Mucosa of rectum (tissue), 2 donors: ENCODE measurements at regions not wholly inside any gene's neighbourhood (a gene's known extent, or its start where the extent isn't known, plus 50 kb on each side); places are given as distances from the start of the nearest gene placed in this dataset.

Experiments used
- H3K27ac ChIP-seq, 2 donors: one replicate each; pipeline ENCODE4 v1.7.0; 2013; ENCODE audit warnings: inconsistent platforms in 2 of 2, low read depth in 2 of 2, low read length in 2 of 2
- H3K27me3 ChIP-seq, 2 donors: one replicate each; pipeline ENCODE4 v1.7.0; 2013; ENCODE audit warnings: low read length in 2 of 2; ENCODE audit not compliant: control insufficient read depth in 2 of 2, insufficient read depth in 2 of 2
- H3K36me3 ChIP-seq, 2 donors: one replicate each; pipeline ENCODE4 v1.7.0; 2013; ENCODE audit warnings: low read length in 2 of 2; ENCODE audit not compliant: control insufficient read depth in 2 of 2, insufficient read depth in 2 of 2
- H3K4me1 ChIP-seq, 2 donors: one replicate each; pipeline ENCODE4 v1.7.0; 2013; ENCODE audit warnings: low read length in 2 of 2, mild to moderate bottlenecking in 1 of 2; ENCODE audit not compliant: control insufficient read depth in 2 of 2, insufficient read depth in 2 of 2
- H3K4me3 ChIP-seq, 2 donors: one replicate each; pipeline ENCODE4 v1.7.0; 2013; ENCODE audit warnings: low read length in 2 of 2
- H3K9ac ChIP-seq, 2 donors: one replicate each; pipeline ENCODE4 v1.7.0; 2013; ENCODE audit warnings: low read length in 2 of 2, low read depth in 1 of 2, mild to moderate bottlenecking in 1 of 2
- H3K9me3 ChIP-seq, 2 donors: one replicate each; pipeline ENCODE4 v1.7.0; 2013; ENCODE audit warnings: low read length in 2 of 2; ENCODE audit not compliant: control insufficient read depth in 2 of 2
- donor health status: healthy.
- donor health status: Normal muscosa, but diverticular disease.

DNA sequence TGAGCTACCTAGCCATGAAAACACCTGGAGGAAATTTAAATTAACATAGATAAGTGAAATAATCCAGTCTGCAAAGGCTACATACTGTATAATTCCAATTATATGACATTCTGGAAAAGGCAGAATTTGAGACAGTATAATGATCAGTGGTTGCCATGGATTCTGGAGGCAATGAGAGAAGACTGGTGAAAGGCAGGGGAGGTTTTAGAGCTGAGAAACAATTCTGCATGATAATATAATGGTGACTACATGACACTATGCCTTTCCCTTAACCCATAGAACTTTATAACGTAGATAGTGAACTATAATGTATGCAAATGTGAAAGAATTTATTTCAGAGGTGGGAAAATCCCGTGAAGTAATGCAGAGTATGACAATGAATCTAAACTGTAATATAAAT, 749.3 kb downstream of the TRIB2 start:
- H3K27me3 ChIP-seq = no peaks in the 10 kb centered on the region
- no peak overlapping the region for H3K27ac ChIP-seq
- no peaks in the 10 kb centered on the region for H3K36me3 ChIP-seq
- no peaks in the 10 kb centered on the region for H3K9me3 ChIP-seq
- no peaks in the 10 kb centered on the region for H3K4me1 ChIP-seq
- no peak overlapping the region for H3K4me3 ChIP-seq
- H3K9ac ChIP-seq = no peak overlapping the region

DNA sequence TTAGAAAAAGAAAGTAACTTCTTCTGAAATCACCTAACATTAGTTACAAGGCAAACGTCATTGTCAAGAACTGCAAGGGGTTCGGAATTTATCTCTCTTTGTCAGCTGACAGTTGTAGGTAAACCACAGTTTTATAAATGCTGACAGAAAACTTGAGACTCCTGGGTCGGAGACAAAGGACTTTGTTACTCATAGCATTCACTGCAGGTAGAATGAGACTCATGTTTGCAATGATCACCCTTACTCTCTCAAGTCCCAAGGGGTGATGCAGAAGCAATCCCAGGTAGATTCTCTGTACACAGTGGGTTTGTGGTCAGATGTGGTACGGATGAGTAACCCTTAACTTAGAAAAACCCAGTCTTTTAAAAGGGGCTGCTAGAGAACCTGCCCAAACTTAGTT, 757.8 kb downstream of the TRIB2 start:
- H3K27ac ChIP-seq = no peak overlapping the region
- H3K36me3 ChIP-seq = no peaks in the 10 kb centered on the region
- H3K27me3 ChIP-seq = no peaks in the 10 kb centered on the region
- H3K9ac ChIP-seq = no peak overlapping the region
- H3K4me1 ChIP-seq = no peaks in the 10 kb centered on the region
- H3K9me3 ChIP-seq = peaks cover 0 to 4% of the 10 kb centered on the region in 2 donors
- H3K4me3 ChIP-seq = no peak overlapping the region

DNA sequence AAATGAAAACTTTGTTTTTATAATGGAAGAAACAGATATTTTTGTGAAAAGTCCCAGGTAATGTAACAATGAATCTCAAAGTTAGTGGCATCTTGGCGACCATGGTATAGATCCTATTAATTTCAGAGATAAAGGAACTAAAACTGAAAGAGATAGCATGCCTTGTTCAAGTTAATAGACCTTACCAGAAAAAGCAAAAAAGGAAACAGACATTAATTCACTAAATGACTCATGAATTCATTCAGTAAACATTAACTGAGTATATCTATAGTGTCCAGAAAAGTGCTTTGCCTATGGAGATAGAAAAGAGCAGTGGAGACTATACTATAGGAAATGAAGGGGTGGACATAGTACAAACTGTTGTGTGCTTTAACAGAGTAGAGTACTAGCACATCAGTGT, 763.3 kb downstream of the TRIB2 start:
- H3K36me3 ChIP-seq = no peaks in the 10 kb centered on the region
- no peak overlapping the region for H3K27ac ChIP-seq
- peaks cover 0 to 4% of the 10 kb centered on the region in 2 donors for H3K9me3 ChIP-seq
- H3K27me3 ChIP-seq = no peaks in the 10 kb centered on the region
- H3K4me1 ChIP-seq = no peaks in the 10 kb centered on the region
- no peak overlapping the region for H3K4me3 ChIP-seq
- no peak overlapping the region for H3K9ac ChIP-seq

DNA sequence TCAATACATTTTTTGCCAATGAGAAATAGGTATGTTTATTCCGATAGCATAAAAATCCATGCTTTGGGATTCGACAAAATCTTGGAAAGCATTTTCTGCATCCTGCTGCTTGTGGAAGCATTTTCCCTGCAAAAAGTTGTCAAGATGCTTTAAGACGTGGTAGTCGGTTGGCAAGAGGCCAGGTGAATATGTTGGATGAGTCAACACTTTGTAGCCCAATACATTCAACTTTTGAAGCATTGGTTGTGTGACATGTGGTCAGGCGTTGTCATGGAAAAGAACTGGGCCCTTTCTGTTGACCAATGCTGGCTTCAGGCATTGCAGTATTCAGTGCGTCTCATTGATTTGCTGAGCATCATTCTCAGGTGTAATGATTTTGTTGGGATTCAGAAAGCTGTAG, 764.5 kb downstream of the TRIB2 start:
- H3K4me1 ChIP-seq = no peaks in the 10 kb centered on the region
- H3K27ac ChIP-seq = no peak overlapping the region
- peaks cover 0 to 4% of the 10 kb centered on the region in 2 donors for H3K9me3 ChIP-seq
- no peaks in the 10 kb centered on the region for H3K36me3 ChIP-seq
- no peaks in the 10 kb centered on the region for H3K27me3 ChIP-seq
- no peak overlapping the region for H3K9ac ChIP-seq
- H3K4me3 ChIP-seq = no peak overlapping the region

DNA sequence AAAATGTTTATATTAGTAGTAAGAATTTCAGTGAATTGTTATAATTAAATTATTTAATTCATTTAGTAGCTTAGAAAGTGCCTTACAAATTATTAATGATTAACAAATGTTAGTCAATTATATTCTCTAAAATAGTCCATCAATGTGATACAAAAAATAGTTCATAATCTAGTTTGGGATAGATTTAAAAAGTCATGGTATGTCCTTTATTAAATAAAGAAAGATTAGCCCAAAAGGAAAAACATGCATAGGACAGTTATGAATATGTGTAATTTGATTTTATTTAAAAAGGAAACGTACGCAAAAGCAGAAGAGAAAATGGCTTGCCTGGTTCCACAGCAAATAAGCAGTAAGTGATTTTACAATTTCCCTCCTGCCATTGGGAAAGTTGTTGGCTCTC, 768.5 kb downstream of the TRIB2 start:
- Histone ChIP-seq H3K9ac (no peak overlapping the region), H3K36me3 (no peaks in the 10 kb centered on the region), H3K27me3 (no peaks in the 10 kb centered on the region), H3K9me3 (peaks cover 0 to 4% of the 10 kb centered on the region in 2 donors), H3K4me3 (no peak overlapping the region), H3K4me1 (no peaks in the 10 kb centered on the region), H3K27ac (no peak overlapping the region)

DNA sequence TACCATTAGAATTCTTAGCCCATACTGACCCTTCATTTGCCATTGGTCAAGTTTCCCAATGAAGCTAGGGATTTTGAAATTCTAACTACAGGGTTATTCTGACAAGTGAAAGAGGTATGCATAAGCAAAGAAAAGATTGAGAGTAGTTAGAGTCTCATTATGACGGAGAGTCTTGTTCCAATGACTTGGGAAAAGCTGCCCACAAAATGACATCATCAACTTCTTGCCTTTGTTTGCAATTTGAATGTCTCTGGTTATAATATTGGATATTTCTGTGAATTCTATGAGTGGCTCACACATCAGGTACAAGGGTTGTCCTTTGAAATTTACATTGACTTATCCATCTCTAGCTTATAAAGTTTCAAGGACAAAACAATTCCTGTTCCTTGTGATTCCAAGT, 772.2 kb downstream of the TRIB2 start:
- Histone ChIP-seq H3K27me3 (no peaks in the 10 kb centered on the region), H3K36me3 (no peaks in the 10 kb centered on the region), H3K4me1 (no peaks in the 10 kb centered on the region)

DNA sequence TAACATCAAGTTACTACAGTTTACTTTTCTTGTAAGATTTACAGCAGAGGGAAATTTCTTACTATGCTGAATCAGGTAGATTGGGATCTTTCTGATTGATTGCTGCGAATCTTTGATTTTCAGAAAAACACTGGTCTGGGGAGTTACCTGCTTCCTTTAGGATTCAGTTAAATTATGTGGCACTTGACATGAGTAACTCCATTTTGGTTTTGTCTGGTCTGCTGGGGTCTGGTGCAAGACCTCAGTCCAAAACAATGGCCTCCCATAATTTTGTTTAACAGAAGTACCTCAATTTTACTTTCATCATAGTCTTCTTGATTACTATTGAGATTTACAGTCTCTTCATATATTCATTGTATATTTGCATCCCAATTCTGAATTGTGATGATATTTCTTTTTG, 775.5 kb downstream of the TRIB2 start:
- H3K4me3 ChIP-seq = no peak overlapping the region
- no peak overlapping the region for H3K9ac ChIP-seq
- no peaks in the 10 kb centered on the region for H3K27me3 ChIP-seq
- H3K27ac ChIP-seq = no peak overlapping the region
- H3K36me3 ChIP-seq = no peaks in the 10 kb centered on the region
- no peaks in the 10 kb centered on the region for H3K4me1 ChIP-seq
- peaks cover 0 to 4% of the 10 kb centered on the region in 2 donors for H3K9me3 ChIP-seq

More for the DNA sequence above, 772.2 kb downstream of the TRIB2 start:
- Histone ChIP-seq H3K9ac (no peak overlapping the region), H3K27ac (no peak overlapping the region), H3K4me3 (no peak overlapping the region), H3K9me3 (peaks cover 0 to 4% of the 10 kb centered on the region in 2 donors)

DNA sequence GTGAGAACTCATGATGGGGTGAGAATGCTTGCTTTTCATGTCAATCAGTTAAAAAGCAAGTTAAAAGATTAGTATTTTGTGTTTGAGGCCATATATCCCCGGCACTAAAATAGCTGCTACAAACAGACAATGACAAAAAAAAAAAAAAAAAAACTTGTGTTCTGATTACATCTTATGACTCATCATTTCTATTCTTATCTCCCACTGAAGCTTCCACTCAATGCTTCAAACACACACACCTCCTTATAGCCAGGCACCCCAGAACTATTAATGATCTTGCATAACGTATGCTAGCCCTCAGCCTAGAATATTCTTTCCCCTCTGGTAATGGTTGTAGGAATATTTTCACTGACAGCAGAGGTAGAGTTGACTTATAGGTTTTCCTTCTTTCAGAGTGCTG, 778.3 kb downstream of the TRIB2 start:
- H3K9ac ChIP-seq = no peak overlapping the region

DNA sequence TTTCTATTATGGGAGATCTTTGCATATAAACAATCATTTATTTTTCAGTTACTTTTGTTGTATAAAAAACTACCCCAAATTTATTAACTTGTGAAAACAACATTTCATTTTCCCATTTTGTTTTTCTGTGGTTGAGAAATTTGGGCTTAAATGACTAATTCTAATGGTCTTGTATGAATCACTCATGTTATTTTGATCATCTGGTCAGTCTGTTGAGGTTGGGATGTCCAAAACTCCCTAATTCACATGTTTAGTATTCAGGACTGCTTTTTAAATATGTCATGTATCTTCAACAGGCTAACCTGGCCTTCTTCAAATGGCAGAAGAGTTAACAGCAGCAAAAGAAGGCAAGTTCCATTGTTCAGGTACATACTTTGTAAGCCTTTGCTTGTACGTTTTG, 788.1 kb downstream of the TRIB2 start:
- H3K4me1 ChIP-seq = no peaks in the 10 kb centered on the region
- no peak overlapping the region for H3K9ac ChIP-seq
- H3K4me3 ChIP-seq = no peak overlapping the region
- H3K36me3 ChIP-seq = no peaks in the 10 kb centered on the region
- H3K27ac ChIP-seq = no peak overlapping the region
- no peaks in the 10 kb centered on the region for H3K27me3 ChIP-seq
- no peaks in the 10 kb centered on the region for H3K9me3 ChIP-seq

More for the DNA sequence above, 778.3 kb downstream of the TRIB2 start:
- H3K27me3 ChIP-seq = no peaks in the 10 kb centered on the region
- no peaks in the 10 kb centered on the region for H3K36me3 ChIP-seq
- H3K9me3 ChIP-seq = no peaks in the 10 kb centered on the region
- no peak overlapping the region for H3K27ac ChIP-seq
- H3K4me1 ChIP-seq = no peaks in the 10 kb centered on the region
- H3K4me3 ChIP-seq = no peak overlapping the region

DNA sequence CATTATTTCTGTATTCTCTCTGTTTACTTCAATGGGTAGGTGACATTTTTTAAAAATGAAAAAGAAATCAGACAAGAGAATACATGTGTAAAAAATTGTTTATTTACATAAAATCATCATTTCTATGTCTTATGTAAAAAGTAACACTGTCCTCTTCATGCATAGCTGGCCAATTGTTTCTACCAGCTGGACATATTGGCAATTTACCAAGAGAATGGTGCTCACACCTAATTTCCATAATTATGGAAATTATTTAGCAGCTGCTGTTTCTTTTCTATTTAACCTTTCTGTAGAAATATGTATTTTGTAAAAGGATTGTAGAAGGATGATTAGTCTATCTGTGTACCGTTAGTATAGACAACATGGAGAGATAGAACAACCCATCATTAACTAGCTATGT, 791.9 kb downstream of the TRIB2 start:
- Histone ChIP-seq H3K27ac (no peak overlapping the region), H3K4me1 (no peaks in the 10 kb centered on the region), H3K4me3 (no peak overlapping the region), H3K9ac (no peak overlapping the region), H3K36me3 (no peaks in the 10 kb centered on the region), H3K27me3 (no peaks in the 10 kb centered on the region), H3K9me3 (no peaks in the 10 kb centered on the region)

DNA sequence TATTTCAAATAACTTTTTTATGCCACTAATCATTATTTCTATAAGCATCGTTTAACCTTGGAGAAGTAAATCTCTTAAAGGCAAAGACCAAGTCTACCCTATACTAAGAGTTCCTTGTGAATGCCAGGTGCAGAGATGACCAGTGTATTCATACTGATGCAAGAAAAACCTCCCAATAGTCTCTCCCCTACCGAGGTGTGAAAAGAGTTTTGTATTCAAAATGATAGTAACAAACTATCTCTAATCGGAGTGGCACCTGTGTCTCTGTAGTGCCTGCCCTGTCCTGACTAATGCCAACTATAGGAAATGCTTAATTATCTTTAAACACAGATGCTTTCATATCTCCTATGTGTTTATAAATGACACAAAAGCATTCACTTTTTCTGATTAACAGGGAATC, 798.5 kb downstream of the TRIB2 start:
- Histone ChIP-seq H3K27me3 (no peaks in the 10 kb centered on the region), H3K9me3 (no peaks in the 10 kb centered on the region), H3K27ac (no peak overlapping the region), H3K9ac (no peak overlapping the region), H3K4me1 (no peaks in the 10 kb centered on the region), H3K4me3 (no peak overlapping the region), H3K36me3 (no peaks in the 10 kb centered on the region)
